Hematopoietic multipotent progenitor cell (in vitro differentiated cells): ENCODE measurements at regions not wholly inside any gene's neighbourhood (a gene's known extent, or its start where the extent isn't known, plus 50 kb on each side); places are given as distances from the start of the nearest gene placed in this dataset.
"Not testable (repeated sequence)": the region's sequence is repeated elsewhere in the genome, so short reads cannot be mapped to it uniquely, and the experiment has no call there.

Experiments used
- DNase-seq, 3 donors: peaks; one replicate each; pipeline ENCODE4 v3.0.0-alpha.2; 2011 to 2015; ENCODE audit warnings: low read depth in 2 of 3, low spot score in 2 of 3

DNA sequence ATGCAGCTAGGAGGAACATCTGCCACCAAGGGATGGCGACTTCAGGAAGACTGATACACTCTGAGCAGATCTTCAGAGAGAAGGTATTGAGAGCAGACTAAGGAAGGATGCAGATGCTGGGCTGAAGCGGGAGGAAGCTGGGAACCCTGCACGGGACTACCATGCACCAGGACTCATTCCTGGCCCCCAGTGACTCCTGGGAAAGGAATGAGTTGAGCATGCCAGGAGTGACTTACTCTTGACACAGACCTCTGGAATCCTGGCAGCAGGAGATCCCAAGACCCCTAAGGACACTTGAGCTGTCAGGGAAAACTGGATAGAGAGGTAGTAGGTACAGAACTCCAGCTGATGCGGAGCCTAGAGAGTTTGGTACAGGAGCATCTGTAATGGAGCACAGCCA is 336.1 kb downstream of the RPS29 start:
- no peak for DNase-seq

DNA sequence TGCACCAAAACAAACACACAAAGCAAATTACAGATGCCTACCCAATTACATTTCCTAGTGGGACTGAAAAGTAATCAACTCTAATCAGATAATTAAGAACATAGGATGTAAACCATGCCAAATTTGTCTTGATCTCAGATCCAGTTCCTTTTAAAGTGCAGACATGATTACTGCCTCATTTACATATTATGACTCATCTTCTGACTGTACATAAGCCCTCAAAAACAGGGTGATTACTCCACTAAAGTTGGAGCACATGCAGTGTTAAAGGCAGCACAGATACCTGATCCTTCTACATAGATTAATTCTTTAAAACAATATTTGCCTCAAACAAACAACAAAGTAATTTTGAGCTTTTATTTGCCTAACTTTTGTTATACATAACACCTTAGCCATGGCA is 337.2 kb downstream of the RPS29 start:
- no peak for DNase-seq

DNA sequence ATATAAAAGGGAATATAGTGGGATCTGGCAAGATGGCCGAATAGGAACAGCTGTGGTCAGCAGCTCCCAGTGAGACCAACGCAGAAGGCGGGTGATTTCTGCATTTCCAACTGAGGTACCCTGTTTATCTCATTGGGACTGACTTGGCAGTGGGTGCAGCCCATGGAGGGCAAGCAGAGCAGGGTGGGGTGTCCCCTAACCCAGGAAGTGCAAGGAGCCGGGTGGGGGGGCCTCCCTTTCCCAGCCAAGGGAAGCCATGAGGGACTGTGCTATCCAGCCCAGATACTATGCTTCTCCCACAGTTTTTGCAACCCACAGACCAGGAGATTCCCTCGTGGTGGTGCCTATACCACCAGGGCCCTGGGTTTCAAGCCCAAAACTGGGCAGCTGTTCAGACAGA is 342.4 kb downstream of the RPS29 start:
- DNase-seq, result not testable (repeated sequence)

GRCh38 chr14:49240383-49240782 is 345.8 kb downstream of the RPS29 start:
- DNase-seq, result no peak

DNA sequence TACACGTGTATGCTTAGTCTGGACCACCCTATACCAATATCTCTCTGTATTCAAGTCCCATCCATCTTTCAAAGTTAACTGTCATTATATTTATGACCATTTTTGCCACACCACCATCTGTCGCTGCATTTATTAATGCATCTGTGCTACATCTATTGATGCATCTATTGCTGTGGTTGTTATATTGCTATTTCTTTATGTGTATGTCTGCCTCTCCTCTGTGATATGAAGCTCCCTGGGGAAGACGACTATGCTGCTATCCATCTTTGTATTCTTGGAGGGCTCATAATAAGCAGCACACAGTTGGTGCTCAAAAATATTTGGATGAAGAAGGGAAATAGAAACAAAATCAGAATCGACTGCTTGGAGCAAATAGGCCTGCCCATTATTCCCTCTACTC is 357.6 kb downstream of the RPS29 start:
- DNase-seq, result no peak

GRCh38 chr14:49221316-49221715 is 364.9 kb downstream of the RPS29 start:
- DNase-seq, result no peak

- DNase-seq, result no peak
These were observed 365.7 kb downstream of the RPS29 start for GRCh38 chr14:49220492-49220891.

DNA sequence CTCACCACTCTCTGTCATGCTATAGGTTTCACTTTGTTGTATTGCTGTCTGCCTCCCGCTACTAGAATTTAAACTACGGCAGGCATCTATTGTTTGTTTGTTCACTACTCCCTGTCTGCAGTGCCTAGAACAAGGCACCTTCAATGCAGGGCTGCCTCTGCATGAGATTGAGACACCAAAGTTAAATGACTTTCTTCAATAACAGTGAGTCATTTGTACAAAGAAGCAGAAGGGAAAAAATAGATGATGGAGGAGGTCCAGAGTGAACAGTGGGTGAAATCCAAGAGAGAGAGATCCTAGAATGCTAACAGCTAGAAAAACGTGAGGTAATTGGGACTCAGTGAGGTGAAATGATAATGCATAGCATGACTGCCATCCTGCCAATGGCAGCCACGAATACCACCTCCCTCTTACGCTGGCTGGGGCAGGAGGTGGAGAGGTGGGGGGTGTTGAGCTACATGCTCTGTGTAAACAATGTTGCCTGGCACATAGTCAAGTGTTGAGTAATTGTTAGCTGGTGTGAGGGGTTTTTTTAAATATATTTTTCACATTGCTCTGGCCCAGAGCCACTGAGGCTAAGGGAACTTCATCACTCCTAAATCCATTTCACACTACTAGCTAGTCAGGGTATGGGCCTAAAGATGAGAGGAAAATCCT is 367.6 kb downstream of the RPS29 start:
- DNase-seq, result no peak

DNA sequence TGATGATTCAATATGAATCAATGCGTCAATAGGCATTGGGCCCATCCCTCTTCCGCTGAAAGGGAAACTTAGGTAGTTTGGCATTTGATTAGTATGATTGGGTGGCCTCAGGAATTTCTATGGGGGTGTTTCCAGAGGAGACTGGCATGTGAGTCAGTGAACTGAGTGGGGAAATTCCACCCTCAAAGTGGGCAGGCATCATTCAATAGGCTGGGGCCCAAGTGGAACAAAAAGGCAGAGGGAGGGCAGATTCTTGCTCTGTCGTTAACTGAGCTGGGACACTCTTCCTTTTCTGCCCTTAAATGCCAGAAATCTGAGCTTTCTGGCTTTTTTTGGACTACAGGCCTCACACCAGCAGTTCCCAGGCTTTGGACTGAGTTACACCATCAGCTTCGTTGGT is 373.5 kb downstream of the RPS29 start:
- DNase-seq, result no peak

- DNase-seq, result no peak
These were observed 376.8 kb downstream of the RPS29 start for GRCh38 chr14:49209416-49209815.

DNA sequence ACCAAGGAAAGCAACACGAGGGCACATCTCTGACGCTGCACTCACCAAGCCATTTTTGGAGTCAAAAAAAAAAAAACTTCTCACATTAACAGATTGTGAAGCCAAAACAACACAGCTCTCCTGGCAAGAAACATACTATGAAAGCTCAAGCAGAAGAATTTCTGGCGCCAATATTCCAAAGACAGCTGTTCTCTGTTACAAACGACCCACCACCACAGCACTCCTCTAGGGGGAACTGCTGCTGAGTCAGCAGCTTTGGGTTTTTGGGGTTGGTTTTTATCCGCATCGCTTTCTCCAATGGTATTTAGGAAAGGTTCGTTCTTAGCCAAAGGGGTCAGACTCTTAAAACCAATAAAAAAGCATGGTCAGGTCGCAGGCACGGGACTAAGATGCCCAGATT is 379.4 kb downstream of the RPS29 start:
- DNase-seq, result no peak

DNA sequence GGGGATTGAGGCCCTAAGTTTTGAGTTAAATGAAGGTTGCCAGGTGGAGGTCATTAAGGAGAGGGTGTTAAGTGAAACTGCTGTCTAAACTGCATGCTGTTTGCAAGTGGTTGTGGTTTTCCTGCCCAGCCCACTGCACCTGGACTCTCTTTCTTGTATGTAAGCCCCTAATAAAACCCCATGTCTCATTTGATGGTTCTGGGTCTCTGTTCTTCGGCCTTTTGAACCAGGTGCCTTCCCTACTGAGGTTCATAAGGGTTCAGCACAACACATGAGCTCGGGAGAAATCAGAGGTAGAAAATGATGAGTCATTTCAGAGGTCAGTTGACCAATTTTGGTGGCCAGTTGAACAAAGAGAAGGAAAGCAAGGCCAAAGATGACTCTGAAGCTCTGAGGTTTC is 382.5 kb downstream of the RPS29 start:
- no peak for DNase-seq

DNA sequence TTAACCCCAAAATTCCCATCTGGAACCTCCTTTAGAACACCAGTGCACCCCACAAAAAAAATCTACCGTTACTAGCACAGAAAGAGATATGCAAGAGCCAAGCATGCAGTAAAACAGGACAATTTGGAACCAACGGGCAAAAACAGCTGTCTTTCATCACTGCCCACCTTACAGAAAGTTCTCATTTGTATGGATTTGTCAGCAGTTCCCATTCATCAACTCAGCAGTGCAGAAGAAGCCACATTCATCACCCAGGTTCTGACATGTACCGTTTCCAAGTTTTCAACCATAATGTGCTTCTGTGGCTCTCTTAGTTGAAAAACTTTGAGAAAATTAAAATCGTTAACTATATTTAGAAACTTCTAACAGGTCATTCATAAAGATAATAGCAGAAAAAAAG is 387.0 kb downstream of the RPS29 start:
- DNase-seq, result no peak

- DNase-seq, result no peak
These were observed 389.9 kb downstream of the RPS29 start for GRCh38 chr14:49196327-49196726.

GRCh38 chr14:49194067-49194466 is 392.1 kb downstream of the RPS29 start:
- DNase-seq, result no peak

DNA sequence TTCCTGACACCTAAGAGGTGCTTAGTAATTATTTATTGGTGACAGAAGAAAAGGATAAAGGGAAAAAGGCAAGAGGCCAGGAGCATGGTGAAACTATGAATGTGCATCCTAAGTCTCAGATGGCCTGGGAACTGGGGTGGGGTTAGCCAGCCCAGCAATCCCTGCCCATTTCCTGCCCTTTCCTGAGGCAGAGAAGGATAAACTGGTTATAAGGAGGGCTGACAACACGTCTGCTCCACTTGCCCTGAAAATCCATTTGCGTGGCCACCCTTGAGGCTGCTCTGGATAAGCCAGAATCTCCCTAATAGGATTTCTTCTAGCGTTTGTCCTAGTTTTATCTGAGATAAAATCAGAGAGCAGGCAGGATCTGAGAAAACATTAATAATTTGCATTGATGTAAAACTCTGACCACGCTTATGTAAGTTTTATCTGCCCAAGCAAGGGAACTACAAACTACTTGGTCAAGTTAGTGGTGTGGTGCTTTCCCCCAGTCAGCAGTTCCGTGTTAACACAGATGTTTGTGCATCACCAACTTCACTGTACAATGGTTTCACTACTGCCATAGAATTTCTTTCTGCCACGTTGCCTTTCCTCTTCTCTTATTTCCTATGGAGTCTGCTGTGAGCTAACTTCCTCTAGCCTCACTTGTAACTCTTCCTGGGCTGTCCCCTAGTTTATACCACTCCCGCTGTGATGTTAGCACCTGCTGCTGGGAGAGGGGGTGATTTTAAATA is 392.7 kb downstream of the RPS29 start:
- DNase-seq, result peak in 2 of 3 donors; percentile 4 to 5

- no peak for DNase-seq
These were observed 394.8 kb downstream of the RPS29 start for GRCh38 chr14:49191380-49191779.

- DNase-seq, result no peak
These were observed 396.8 kb downstream of the RPS29 start for GRCh38 chr14:49189375-49189774.

DNA sequence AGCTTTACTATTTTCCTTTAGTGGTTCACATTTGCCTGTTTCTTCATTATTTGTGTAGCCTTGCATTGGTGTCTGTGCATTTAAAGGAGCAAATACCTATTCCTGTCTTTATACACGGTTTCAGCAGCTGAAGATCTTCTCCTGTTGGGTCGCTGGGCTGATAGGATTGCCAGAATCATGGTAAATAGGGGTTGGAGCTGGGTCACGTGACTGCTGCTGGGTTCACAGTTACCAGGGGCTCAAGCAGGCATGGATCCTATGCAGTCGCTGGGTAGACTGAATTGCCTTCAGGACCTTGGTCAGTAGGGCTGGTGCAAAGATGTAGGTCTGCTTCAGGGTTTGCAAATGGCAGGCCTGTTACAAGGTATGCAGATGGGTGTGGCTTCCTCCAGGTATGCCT is 398.4 kb downstream of the RPS29 start:
- DNase-seq, result no peak

DNA sequence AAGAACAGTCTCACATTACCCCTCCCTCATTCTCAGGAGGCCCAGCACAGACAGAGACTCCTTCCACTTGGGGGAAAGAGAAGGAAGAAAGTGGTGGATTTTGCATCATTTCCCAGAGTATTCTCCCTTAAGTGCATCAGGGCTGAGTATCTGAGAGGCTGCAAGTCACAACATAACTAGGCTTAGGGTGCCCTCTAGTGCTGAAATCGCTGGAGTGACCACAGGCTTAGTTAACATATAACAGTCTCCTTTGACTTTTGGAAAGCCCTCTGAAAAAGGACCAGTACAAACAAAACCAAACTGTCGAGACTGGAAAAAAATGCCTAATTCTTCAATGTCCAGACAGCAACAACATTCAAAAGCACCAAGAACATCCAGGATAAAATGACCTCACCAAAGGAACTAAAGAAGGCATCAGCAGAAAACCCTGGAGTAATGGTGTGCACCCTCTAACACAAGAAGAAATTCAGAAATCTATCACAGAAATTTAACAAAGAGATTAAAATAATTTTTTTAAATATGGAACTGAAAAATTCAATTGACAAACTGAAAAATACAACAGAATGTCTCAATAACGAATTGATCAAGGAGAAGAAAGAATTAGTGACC is 412.3 kb downstream of the RPS29 start:
- peak in 2 of 3 donors; percentile 64 to 87 for DNase-seq

DNA sequence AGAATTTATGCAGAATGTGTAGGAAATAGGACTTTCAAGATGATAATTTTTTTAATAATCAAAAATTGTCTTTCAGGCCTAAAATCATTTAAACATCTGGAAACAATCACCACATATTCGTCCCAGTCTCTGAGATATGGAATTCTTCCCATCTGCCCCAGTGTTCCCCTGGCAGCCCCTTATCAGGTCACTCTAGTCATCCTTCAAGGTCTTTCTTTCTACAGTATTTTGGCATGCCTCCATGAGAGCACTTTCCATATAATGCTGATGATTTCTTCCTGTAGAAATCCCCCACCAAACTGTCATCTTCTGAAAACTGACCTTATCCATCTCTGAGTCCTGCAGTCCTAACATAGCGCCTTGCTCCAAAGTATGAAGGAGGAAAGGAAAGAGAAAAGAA is 422.1 kb downstream of the RPS29 start:
- no peak for DNase-seq

DNA sequence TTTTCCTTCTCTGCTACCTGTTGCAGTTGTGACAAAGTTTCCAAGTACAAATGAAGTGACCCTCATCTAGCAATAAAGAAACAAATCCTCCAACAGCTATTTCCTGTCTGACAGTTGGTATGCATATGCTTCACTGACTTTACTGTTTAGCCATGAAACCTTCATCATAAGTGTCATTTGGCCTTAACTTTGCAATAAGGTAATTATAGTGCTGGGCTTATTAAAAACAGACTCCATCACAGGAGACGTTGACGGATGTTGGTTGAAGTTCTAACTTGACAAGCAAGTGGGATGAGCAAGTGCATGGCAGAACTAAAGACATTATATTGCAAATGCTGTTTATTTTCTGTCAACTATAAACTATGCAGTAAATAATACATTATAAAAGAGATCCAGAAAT is 425.2 kb downstream of the RPS29 start:
- DNase-seq, result no peak
